HFF-Myc (cell line): ENCODE measurements at regions not wholly inside any gene's neighbourhood (a gene's known extent, or its start where the extent isn't known, plus 50 kb on each side); places are given as distances from the start of the nearest gene placed in this dataset.

Experiments
- DNase-seq: peaks from one replicate; pipeline ENCODE4 v3.0.0-alpha.2; 2011; ENCODE audit warnings: low read depth; ENCODE audit errors: extremely low read depth
- H3K4me3 ChIP-seq: replicated peaks from 2 replicates; pipeline ENCODE4 v1.5.1; 2011; ENCODE audit warnings: low read depth, mild to moderate bottlenecking, control low read depth, low read length
- TF ChIP-seq, protein P1 (sequence below): IDR thresholded peaks from 2 replicates; pipeline ENCODE4 v1.5.1; 2012; ENCODE audit warnings: mild to moderate bottlenecking, low read depth, low read length, control low read depth; ENCODE audit errors: missing control alignments

DNA sequence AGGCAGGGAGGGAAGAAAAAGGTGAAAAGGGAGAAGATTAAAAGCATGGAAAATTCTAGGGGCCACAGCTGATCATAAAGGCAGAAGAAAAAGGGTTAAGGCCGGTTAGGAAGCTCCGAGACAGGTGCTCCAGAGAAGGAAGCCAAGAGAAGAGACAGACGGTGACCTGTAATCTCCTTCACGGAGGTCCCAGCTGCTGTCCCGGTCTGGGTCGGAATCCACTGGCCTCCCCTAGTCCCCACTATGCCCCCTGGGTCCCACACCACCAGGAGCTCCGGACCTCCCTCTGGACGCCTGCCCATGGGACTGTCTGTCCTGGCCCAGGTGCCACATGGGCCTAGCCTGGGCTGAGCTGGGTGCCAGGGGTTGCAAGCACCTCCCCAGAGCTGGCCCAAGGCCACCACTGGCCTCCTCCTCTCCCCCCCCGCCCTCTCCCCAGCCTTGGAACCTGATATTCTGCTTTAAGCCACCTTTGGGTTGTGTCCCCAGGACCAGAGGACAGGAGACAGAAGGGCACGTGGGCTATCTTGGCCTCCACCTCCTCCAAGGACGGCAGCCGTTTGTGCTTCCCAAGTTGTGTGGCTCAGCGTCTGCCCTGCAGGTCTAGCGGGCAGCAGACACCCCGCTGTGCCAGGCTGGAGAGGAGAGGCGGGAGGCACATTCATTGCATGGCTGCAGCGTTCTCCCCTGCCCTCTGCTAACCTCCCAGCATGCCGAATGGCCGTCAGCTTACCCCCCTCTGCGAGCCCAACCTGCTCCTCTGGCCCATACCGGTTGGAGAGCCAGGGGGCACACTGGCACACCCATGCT, 102.4 kb downstream of the ENGASE start:
- TF ChIP-seq, protein P1, sequence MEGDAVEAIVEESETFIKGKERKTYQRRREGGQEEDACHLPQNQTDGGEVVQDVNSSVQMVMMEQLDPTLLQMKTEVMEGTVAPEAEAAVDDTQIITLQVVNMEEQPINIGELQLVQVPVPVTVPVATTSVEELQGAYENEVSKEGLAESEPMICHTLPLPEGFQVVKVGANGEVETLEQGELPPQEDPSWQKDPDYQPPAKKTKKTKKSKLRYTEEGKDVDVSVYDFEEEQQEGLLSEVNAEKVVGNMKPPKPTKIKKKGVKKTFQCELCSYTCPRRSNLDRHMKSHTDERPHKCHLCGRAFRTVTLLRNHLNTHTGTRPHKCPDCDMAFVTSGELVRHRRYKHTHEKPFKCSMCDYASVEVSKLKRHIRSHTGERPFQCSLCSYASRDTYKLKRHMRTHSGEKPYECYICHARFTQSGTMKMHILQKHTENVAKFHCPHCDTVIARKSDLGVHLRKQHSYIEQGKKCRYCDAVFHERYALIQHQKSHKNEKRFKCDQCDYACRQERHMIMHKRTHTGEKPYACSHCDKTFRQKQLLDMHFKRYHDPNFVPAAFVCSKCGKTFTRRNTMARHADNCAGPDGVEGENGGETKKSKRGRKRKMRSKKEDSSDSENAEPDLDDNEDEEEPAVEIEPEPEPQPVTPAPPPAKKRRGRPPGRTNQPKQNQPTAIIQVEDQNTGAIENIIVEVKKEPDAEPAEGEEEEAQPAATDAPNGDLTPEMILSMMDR, result no peak
- no peak overlapping the region for H3K4me3 ChIP-seq
- no peak for DNase-seq

DNA sequence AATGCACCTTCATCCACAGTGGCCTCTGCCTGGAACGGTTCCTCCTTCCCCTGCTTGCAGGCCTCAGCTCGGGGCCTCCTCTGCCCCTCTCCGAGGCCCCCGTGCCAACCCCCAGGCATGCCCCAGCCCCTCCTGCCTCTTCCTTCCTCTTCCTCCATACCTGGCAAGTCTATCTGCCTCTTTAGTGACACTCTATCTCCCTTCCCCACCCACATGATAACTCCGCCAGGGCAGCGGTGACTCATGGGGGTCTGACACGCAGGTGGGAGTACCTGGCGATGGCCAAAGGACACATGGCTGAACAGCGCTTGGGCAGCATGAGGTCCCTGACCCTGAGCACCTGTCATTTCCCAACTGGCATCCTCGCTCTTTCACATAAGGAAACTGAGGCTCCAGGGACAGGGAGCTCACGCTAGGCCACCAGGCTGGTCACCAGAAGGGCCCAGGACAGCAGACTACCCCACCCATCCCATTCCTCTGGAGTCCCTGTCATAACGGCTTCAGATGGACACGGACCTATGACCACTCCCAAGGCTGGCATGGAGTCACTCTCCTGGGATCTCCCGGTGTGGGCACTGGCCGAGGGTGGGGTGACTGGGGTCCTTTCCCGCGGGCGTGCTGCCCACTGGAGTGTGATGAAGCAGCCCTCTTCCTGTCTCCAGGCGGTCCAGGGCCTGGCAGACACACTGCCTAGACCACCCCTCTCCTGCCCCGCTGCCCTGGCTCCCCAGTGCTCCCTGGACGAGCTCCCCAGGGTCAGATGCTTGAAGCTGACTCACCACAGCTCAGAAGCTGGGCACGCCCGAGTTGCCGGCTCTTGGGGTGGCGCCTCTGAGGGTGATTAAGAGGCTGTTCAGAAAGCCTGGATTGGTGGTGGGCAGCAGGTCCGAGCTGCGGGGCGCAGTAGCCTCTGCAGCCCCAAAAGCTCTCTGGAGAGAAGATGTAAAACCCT, 100.6 kb downstream of the ENGASE start:
- TF ChIP-seq, protein P1, result no peak
- no peak overlapping the region for H3K4me3 ChIP-seq
- no peak for DNase-seq

DNA sequence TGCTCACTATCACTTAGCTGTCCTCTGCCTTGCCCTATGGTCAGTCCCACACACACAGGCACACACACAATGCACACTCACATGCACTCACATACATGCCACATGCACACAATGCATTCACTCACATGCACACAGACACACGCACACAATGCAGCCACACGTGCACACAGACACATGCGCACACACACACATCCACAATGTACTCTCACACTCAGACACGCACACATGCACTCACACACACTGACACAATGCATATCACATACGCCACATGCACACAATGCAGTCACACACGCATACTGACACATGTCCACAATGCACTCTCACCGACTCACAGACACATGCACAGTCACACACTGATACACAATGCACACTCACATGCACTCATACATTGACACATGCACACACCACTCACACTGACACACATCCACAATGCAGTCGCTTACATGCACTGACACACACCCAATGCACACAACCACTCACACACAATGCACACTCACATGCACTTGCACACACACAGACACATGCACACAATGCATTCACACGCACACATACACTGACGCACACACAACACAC, 99.7 kb downstream of the ENGASE start:
- DNase-seq, result no peak
- TF ChIP-seq, protein P1, result no peak
- H3K4me3 ChIP-seq, result no peak overlapping the region

DNA sequence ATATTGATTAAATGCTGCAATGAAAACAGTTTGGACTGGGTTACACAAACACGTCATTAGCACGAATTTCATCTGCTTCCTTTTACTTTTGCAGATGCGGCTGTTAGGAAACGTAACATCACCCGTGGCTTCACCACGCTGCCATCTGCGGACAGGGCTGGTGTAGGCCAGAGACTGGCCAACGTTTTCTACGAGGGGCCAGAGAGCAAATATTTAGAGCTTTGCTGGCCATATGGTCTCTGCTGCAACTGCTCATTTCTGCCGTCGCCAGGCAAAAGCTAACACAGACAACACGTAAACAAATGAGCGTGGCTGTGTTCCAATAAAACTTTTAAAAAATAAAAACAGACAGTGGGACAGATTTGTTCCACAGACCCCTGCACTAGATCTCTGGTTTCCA, 96.6 kb downstream of the ENGASE start:
- DNase-seq, result peak; percentile 26
- TF ChIP-seq, protein P1, result no peak
- H3K4me3 ChIP-seq, result no peak overlapping the region

DNA sequence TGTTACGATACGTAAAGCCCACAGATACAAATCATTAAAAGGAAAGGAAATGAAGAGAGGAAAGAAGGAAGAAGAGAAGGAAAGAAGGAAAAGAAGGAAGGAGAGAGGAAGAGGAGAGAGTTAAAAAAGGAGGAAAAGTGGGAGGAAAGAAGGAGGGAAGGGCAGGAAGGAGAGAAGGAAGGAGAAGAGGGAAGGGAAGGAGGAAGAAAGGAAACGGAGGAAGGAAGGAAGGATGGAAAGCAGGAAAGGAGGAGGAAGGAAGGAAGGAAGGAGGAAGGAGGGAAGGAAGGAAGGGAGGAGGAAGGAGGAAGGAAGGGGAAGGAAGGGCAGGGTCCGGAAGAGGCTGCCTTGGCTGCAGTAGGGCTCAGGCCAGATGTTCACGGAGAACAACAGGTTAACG, 95.2 kb downstream of the ENGASE start:
- H3K4me3 ChIP-seq, result no peak overlapping the region
- TF ChIP-seq, protein P1, result no peak
- DNase-seq, result no peak

DNA sequence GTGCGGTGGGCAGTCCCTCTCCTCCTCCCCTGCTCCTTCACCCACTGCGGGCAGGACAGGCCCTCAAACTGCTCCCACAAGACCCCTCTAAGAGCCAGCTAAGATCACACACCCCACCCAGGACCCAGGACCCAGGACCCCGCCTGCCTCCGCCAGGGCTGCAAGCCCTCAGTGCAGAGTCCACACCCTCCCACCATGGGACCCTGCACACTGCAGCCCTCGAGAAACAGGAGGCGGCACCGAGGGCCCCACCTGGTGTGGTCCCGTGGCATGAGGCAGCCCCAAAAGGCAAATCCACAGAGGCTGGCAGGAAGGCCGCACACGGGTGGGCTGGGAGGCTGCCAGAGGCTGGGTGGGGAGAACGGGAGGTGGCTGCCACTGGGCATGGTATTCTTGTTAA, 94.7 kb downstream of the ENGASE start:
- DNase-seq, result no peak
- no peak overlapping the region for H3K4me3 ChIP-seq
- TF ChIP-seq, protein P1, result no peak
